ENCODE measurements at regions not wholly inside any gene's neighbourhood (a gene's known extent, or its start where the extent isn't known, plus 50 kb on each side); places are given as distances from the start of the nearest gene placed in this dataset.

- FAIRE-seq = no peak
- CTCF ChIA-PET (ENCODE audit: low intra/inter-chr PET ratio) = no interaction called here
These were observed 120.8 kb upstream of the SULT1C3 start for GRCh38 chr2:108118996-108119395.

More at GRCh38 chr2:108118996-108119395, 120.8 kb upstream of the SULT1C3 start:
- no peak for ATAC-seq
- TF ChIP-seq MEF2A (IDR thresholded peaks at IDR 0.05; ENCODE audit: control insufficient read depth, low read depth, low read length) = no peak
- no peak for TF ChIP-seq RCOR1 (IDR thresholded peaks at IDR 0.05; ENCODE audit: borderline replicate concordance in 1 of 2, low read depth in 2 of 2, low read length in 2 of 2)
- TF ChIP-seq RBM15 (IDR thresholded peaks at IDR 0.05; ENCODE audit: insufficient read depth, low read length) = no peak
- TF ChIP-seq ZNF778 (CRISPR knock-in tag; IDR thresholded peaks at IDR 0.05) = no peak
- TF ChIP-seq ZNF76 (CRISPR knock-in tag; IDR thresholded peaks at IDR 0.05; ENCODE audit: borderline replicate concordance) = no peak
- TF ChIP-seq FOXJ3 (CRISPR knock-in tag; IDR thresholded peaks at IDR 0.05) = no peak
- TF ChIP-seq ZNF717 (CRISPR knock-in tag; IDR thresholded peaks at IDR 0.05) = no peak
- TF ChIP-seq SLC30A9 (CRISPR knock-in tag; IDR thresholded peaks at IDR 0.05) = no peak
- TF ChIP-seq EZH2 (IDR thresholded peaks at IDR 0.05; ENCODE audit: borderline replicate concordance, low read depth, low read length) = no peak
- TF ChIP-seq POU5F1 (IDR thresholded peaks at IDR 0.05; ENCODE audit: borderline replicate concordance, low read depth, low read length, partially characterized antibody) = no peak
- no peak for TF ChIP-seq ZNF282 (CRISPR knock-in tag; IDR thresholded peaks at IDR 0.05)
- no peak for TF ChIP-seq ZNF655 (CRISPR knock-in tag; IDR thresholded peaks at IDR 0.05)
- H3K27me3 ChIP-seq (ENCODE audit: control insufficient read depth in 2 of 2, insufficient read depth in 2 of 2, low read length in 2 of 2) = no peaks in the 10 kb centered on the region
- no peak overlapping the region for H3K27ac ChIP-seq (ENCODE audit: extremely low read depth, low read depth, low read length)
- intact Hi-C loops (cut with micrococcal nuclease) = no loop called here
- H4K20me1 ChIP-seq (replicated peaks; ENCODE audit: control insufficient read depth, insufficient read depth, low read length) = no peaks in the 10 kb centered on the region
- no peak overlapping the region for H3K9ac ChIP-seq (ENCODE audit: insufficient read depth in 1 of 2, low read depth in 2 of 2, low read length in 2 of 2)
- in situ Hi-C loops (cut with MboI) = no loop called here
- no peaks in the 10 kb centered on the region for H3K36me3 ChIP-seq (ENCODE audit: control insufficient read depth, insufficient read depth, low read length)
- no peaks in the 10 kb centered on the region for H3K9me3 ChIP-seq (replicated peaks; ENCODE audit: control insufficient read depth, insufficient read depth, low read depth, low read length)
- H3K79me2 ChIP-seq (ENCODE audit: control insufficient read depth, insufficient read depth, low read length) = no peaks in the 10 kb centered on the region
- no peak overlapping the region for H3K4me3 ChIP-seq
- no peak for DNase-seq (ENCODE audit: extremely low read depth in 1 of 4, low spot score in 3 of 4)
- no peak overlapping the region for H3K4me2 ChIP-seq (ENCODE audit: insufficient read depth, low read length)
- no TSS peak for BruUV-seq (replicated peaks)
- POLR2A ChIA-PET = no interaction called here
- 0% methylated on average over 2 of the region's 2 CpGs for WGBS (ENCODE audit: insufficient coverage, low coverage, missing lambda C conversion rate)
- no peak overlapping the region for H2AFZ ChIP-seq (ENCODE audit: low read depth, low read length)
- H3K4me1 ChIP-seq (replicated peaks in 1 of 2; ENCODE audit: control insufficient read depth in 2 of 2, insufficient read depth in 2 of 2, low read length in 2 of 2) = no peaks in the 10 kb centered on the region
- no peaks in the 10 kb centered on the region for H3K9me1 ChIP-seq (ENCODE audit: control insufficient read depth, insufficient read depth, low read length)
